ENCODE measurements at regions not wholly inside any gene's neighbourhood (a gene's known extent, or its start where the extent isn't known, plus 50 kb on each side); places are given as distances from the start of the nearest gene placed in this dataset.

DNA sequence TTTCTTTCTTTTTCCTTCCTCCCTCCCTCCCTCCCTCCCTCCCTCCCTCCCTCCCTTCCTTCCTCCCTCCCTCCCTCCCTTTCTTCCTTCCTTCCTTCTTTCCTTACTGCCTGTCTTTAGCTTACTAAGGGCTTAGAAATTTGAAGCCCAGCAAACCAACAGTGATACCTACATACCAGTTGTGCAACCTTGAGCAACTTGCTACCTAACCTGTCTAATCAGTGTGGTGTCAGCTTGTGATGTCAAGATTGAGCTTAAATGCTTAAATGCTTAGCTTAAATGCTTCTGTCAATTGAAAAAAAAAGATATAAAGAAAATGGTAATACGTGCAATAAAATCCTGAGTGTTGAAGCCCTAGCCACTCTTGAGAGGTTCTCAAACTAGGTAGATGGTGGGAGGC is 728.6 kb downstream of the TRIML1 start:
- DNase-seq: no peak

GRCh38 chr4:188869581-188869980 is 730.3 kb downstream of the TRIML1 start:
- DNase-seq: no peak

GRCh38 chr4:188872809-188873208 is 733.6 kb downstream of the TRIML1 start:
- no peak for DNase-seq

GRCh38 chr4:188876881-188877280 is 737.6 kb downstream of the TRIML1 start:
- DNase-seq: no peak

DNA sequence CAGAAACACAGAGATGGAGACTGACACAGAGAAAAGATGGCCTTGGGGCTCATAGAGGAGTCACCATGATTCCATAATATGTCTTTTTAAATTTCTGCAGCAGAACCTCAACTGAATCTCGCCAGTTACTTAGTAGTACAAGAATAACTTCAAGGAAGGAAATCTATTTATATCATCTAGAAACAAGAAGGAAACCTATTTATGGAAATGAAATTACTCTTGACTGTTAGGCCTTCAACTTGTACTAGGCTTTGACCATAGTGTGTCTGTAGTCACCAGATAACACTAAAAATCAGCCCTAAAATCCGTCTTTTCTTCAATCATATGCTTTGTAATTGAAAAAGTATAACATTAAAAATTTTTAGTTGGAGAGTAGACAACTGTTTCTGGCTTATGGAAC is 740.4 kb downstream of the TRIML1 start:
- DNase-seq: no peak

- no peak for DNase-seq
Measured at GRCh38 chr4:188887905-188888304, 748.7 kb downstream of the TRIML1 start.

GRCh38 chr4:188892837-188893236 is 753.6 kb downstream of the TRIML1 start:
- DNase-seq: no peak

DNA sequence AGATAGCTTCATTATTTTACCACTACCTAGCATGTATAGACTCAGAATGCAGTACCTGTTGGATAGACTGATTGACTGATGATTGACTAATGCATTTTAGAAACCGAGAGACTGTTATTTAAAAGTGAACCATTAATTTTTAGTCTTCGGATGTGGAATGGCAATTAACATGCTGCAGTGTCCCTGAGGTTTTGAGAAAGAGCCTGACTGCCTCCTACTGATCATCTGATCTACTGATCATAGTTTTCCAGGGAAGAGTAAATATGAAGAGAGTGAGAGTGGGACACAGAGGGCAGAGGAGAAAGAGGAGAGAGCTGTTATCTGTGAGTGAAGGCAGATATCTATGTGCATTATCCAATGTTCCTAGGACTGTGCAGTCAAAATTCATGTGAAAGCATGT is 764.7 kb downstream of the TRIML1 start:
- no peak for DNase-seq

DNA sequence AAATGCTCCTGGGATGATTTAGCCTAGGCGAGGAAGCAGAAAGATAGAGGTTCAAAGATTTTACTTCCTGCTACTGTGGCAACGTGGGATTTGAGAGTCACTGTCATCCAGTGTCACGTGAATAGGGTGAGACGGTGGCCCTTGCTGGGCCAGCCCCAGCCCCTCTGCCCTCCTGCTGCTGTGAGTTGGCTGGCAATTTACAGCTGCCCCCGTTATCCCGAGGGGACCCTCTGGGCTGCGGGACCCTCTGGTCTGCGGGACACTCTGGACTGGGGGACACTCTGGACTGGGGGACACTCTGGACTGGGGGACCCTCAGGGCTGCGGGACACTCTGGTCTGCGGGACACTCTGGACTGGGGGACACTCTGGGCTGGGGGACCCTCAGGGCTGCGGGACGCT is 765.4 kb downstream of the TRIML1 start:
- DNase-seq: no peak

GRCh38 chr4:188905248-188905647 is 766.0 kb downstream of the TRIML1 start:
- no peak for DNase-seq

GRCh38 chr4:188911199-188911598 is 772.0 kb downstream of the TRIML1 start:
- DNase-seq: no peak

DNA sequence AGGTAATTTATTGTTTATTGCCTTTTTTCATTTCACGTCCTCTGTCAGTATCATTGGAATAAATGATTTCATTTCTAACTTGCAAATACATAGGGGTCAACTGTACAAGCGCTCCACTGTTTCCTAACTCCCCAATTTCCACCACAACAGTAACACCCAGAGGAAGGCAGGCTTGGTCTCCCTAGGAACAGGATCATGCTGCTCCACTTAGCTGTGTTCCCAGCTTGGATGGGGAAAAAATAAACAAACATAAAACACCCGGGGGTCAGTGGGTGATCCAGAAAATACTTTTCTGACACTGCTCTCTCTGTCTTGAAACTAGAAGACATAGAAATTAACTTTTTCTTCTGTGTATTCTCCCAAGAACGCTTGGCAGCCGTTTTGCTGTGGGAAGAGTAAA is 772.5 kb downstream of the TRIML1 start:
- no peak for DNase-seq

DNA sequence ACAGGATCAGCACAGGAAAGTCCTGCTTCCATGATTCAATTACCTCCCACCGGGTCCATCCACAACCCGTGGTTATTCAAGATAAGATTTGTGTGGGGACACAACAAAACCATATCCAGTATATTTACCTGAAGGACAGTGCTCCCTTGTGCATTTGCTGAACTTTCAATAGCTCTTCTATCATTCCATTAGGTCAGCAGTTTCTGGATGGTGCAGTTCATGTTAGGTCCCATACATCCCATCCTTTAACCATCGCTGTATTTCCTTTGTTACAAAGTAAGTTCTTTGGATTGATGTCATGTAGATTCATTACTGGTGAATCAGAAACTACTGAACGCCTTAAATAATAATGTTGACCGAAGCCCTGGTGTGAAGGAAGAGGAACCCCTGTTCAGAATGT is 775.9 kb downstream of the TRIML1 start:
- no peak for DNase-seq

- DNase-seq: no peak
Measured at GRCh38 chr4:188918787-188919186, 779.5 kb downstream of the TRIML1 start.

DNA sequence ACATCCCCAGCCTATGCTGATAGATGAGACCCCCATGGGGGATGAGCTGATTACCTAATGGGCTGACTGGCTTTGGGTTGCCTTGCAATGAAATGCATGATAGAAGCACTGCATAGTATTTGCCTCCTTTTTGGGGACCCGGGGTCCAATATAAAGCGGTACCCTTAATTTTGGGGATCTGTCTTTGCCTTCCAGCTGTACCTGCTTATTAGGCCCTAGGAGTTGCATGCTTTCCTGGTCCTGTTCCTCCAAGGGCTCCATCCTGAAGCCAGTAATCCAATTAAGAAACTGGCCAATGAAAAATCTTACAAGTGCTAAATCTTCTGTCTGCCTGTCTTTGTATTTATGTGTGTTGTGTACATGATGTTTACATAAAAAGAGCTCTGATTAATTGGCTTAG is 791.6 kb downstream of the TRIML1 start:
- DNase-seq: no peak

DNA sequence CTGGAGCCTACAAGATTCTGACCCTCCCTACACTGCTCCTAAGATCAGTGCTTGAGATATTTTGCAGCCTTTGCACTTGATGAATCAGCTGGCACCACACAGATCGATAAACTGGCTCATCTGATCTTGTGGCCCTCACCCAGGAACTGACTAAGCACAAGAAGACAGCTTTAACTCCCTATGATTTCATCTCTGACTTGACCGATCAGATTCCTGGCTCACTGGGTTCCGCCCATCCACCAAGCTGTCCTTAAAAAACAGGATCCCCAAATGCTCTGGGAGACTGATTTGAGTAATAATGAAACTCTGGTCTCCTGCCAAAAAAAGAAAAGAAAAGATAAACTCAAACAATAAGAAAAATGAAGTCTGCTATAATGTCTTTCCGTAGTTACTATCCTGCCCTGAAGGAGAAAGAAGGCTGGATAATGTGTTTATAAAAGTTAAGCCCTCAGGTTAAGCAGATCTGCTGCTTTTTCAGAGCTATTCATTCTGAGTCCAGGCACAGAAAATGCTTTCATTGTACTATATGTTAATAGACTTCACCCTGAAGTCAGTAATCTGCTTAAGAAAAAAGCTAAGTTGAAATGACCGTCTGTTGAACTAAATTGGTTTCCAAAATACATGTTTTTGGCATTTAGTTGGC is 795.2 kb downstream of the TRIML1 start:
- no peak for DNase-seq

GRCh38 chr4:188941524-188942119 is 802.4 kb downstream of the TRIML1 start:
- DNase-seq: no peak

- no peak for DNase-seq
Measured at GRCh38 chr4:188942606-188943005, 803.4 kb downstream of the TRIML1 start.

DNA sequence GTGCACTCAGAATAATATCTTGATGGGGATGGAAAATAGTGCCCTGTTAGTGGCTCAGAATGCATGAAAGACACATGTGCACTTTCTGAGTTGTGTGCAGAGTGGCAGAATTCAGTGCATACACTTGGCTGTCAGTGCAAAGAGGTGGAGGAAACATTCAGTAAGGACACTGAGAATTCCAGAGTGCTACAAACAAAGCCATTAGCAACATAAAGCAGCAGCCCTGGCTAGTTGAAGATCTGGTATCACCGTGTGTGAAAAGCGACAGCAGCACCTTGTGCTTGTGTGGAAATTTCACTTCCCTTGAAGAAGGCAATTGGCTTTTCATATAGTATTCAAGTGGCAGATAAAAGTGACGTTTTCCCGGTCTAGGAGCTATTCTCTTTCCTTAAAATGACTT is 810.4 kb downstream of the TRIML1 start:
- DNase-seq: no peak

DNA sequence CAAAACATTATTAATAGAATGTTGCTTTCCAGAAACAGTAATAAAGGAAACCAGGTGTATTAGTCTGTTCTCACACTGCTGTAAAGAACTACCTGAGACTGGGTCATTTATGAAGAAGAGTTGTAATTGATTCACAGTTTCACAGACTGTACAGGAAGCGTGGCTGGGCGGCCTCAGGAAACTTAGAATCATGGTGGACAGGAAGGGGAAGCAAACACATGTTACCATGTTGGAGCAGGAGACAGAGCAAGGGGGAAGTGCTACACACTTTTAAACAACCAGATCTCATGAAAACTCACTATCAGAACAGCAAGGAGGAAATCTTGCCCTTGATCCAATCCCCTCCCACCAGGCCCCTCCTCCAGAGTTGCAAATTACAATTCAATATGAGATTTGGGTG is 815.8 kb downstream of the TRIML1 start:
- no peak for DNase-seq

DNA sequence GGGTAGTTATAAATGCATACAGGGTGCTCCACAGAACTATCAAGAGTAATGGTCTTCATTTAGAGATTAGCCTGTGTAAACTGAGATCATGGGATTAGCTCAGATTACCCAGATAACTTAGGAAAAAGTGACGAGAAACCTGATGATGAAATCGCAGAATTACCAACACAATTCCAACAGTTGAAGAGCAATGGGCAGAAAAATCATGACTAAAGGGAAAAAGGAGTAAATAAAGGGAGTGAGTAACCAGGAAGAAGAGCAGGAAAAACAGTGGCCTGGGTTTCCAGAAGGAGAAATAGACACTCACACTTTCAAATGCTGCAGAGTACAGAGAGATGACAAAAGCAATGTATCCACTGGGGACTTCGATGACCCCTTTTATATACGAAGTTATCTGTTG is 817.3 kb downstream of the TRIML1 start:
- DNase-seq: no peak

DNA sequence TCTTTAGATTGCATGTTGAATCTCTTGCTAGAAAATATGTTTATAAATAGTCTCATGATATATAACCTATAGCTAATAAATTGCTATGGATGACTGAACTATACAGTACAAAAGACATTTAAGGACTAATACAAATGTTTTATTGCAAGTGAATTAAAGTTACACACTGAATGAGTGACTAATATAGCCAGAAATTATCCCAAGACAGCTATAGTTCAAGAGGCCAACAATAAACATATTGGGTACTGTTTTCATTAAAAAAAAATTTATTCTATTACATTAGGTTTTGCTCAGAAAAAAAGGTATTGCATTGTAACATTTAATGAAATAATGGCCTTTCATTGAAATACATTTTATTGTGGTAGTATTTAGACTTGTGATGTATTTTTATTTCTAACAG is 819.1 kb downstream of the TRIML1 start:
- no peak for DNase-seq

- no peak for DNase-seq
Measured at GRCh38 chr4:188959424-188959823, 820.2 kb downstream of the TRIML1 start.

DNA sequence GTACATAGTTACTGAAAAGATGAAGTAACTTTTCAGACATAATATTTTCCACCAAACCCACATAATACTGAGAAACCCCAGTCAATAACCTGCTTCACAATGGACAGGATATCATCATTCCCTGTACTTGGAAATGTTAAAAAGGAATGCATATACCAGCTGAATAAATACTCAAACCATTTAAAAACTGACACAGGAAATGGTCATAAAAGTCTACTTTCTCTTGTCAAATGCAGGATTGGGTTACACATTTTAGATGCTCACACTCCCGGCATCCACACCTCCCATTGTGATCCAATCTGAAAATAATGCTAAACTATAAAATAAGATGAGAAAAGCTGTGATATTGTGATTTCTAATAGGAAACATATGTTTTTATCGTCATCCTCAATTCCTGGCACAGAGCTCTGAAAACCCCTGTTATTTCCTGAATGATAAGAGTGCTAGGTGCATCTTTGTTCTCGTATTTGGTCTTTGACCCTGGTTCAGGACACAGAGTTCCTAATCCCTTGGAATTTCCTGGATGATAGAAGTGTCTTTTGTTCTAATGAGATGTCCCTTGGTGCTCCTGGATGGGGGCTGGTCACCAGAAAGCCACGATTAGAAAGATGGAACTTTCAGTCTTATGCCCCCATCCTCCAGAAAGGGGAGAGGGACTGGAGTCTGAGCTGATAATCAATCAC is 821.3 kb downstream of the TRIML1 start:
- no peak for DNase-seq

DNA sequence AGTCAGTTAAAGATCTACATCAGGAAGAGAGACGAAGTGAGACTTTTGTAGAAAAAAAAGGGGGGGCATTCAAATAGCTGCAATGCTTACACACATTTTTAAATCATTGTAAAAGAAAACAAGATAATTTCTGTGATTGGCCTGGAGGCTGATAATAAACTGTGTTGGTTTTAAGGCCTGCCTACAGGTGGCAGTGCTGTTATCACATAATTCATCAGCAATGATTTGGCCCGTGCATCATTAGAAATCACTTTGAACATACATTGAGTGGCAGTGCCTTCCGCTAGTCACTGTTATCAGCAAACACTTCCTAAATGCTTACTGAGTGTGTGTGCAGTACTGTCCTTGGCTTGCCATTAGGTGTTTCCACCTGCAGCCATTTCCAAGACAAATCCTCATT is 831.9 kb downstream of the TRIML1 start:
- no peak for DNase-seq

All from activated CD4-positive, alpha-beta T cell treated with anti-CD3 and anti-CD28 coated beads for 4 hours (primary cell).